Activated CD4-positive, alpha-beta T cell treated with anti-CD3 and anti-CD28 coated beads, Interleukin-2, amount 50 U/mL, for 48 hours (primary cell): ENCODE measurements at regions not wholly inside any gene's neighbourhood (a gene's known extent, or its start where the extent isn't known, plus 50 kb on each side); places are given as distances from the start of the nearest gene placed in this dataset.
A peak's percentile ranks its signal among the peaks of the same experiment; 100 is the strongest.
"Not testable (repeated sequence)": the region's sequence is repeated elsewhere in the genome, so short reads cannot be mapped to it uniquely, and the experiment has no call there.

Experiments
- DNase-seq, 2 experiments: peaks; one replicate each; pipeline ENCODE4 v3.0.0-alpha.2; 2020

DNA sequence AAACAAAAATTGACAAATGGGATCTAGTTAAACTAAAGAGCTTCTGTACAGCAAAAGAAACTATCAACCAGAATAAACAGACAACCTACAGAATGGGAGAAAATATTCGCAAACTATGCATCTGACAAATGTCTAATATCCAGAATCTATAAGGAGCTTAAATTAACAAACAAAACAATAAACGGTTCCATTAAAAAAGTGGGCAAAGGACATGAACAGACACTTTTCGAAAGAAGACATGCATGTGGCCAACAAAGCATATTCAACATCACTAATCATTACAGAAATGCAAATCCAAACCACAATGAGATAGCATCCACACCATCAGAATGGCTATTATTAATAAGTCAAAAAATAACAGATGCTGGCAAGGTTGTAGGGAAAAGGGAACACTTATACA is 50.5 kb upstream of the MED13L start:
- DNase-seq, result not testable (repeated sequence)

DNA sequence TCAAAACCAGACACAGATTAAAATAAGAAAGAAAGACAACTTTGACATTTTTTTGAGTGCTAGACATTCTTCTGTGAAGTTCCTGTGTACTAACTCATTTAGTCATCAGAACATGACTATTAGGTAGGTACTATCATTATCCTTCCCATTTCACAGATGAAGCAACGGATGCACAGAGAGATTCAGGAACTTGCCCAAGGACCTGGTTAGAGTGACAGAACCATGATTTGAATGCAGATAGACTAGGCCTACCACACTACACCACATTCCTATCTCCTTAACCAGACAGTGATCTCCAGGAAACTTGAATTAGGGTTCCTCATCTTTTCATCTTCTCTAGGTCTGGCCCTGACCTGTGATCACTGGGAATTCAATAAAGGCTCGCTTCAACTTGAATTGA is 54.4 kb upstream of the MED13L start:
- DNase-seq, result no peak

DNA sequence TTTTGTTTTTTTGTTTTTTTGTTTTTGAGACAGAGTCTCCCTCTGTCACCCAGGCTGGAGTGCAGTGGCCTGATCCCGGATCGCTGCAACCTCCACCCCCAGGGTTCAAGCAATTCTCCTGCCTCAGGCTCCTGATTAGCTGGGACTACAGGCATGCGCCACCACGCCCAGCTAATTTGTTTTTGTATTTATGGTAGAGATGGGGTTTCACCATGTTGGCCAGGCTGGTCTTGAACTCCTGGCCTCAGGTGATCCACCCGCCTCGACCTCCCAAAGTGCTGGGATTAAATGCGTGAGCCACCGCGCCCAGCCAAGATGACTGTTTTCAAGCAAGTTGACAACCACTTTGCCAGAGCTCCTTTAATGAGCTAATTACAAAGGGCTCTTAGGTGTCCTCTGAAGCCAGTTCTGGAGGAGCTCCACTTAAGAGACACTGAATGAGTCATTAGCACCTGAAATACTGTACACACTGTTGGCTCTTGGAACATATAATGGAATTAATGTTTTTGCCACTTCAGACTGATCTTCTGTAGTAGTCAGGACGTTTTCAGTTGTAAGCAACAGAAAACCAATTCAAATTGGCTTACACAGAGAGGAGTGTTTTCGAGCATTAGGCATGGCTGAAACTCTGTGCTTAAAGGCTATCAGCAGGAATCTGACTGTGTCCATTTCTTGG is 55.4 kb upstream of the MED13L start:
- DNase-seq, result no peak

DNA sequence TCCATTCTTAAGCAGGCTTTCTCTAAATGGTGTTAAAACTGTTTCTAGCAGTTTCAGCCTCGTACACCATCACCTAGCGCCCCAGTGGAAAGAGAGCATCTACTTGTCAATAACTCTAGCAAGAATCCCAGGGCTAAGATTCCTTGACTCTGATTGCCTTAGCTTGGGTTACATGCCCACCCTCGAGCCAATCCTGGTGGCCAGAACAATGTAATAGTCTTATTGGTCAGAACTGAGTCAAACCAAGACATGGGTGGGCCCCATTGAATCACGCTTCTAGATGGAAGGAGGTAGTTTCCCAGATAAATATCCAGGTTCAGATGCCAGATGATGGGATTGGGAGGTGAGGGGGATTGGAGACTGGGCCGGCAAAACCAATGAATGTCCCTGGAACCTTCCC is 55.9 kb upstream of the MED13L start:
- no peak for DNase-seq

DNA sequence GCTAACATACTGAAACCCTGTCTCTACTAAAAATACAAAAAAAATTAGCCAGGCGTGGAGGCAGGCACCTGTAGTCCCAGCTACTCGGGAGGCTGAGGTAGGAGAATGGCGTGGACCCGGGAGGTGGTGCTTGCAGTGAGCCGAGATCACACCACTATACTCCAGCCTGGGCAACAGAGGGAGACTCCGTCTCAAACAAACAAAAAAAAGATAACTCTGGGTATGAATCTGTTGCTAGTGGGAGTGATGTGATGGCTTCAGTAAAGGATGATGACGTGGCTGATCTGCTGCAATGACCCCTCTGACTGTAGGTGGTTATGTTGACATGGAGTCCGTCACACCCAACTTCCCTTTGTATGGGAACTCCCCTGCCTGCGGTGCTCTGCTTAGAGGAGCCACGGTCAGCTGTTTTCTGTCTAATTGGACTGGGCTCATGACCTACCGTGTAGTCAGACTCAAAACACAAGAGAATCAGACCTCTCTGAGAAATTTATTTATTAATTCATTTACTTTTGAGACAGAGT is 59.1 kb upstream of the MED13L start:
- DNase-seq, result peak; percentile 13 to 28

DNA sequence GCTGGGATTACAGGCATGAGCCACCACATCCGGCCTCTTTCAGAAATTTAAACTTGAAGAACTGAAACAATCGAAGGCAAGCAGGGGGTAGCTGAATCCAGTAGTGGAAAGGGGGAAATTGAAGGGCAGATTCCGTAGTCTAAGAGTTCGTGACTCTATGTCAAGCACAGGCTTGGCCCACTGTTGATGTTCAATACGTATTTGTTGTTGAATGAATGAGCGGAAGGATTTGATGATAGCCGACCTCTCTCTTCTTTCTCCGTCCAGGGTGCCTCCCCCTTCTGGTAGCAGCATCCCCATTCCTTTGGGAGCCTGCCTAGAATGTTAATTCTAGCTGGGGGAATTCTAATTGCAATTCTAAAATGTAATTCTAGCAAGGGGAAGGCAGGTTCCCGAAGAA is 59.8 kb upstream of the MED13L start:
- DNase-seq, result no peak

DNA sequence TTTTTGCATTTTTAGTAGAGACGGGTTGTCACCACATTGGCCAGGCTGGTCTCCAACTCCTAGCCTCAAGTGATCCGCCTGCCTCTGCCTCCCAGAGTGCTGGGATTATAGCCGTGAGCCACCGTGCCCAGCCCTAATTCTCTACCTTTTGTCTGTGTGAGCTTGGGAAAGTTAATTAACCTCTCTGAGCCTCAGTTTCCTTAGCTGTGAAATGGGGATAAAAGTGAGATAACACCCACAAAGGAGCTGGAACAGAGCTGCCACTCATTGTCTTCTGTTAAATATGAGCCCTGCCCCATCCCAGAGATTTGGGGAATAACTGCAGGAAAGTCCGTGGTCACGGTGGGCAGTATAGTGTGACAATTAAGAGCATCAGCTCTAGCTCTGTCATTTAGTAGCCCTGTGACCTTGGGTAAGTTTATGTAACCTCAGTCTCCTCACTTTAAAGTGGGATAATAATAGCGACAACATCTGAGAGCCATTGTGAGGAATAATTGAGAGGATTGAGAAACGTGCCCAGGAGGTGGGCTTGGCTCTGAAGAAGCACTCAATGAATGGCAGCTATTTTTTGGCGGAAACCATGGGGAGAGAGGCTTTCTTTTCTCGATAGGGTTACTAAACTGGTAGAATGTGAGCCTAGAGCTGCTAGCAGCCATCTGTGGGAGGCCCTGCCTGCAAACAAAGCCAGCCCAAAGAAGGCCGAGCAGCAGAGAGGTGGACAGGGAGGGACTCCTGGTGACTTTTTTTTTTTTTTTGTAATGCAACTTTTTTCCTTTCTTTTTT is 60.8 kb upstream of the MED13L start:
- DNase-seq, result no peak

DNA sequence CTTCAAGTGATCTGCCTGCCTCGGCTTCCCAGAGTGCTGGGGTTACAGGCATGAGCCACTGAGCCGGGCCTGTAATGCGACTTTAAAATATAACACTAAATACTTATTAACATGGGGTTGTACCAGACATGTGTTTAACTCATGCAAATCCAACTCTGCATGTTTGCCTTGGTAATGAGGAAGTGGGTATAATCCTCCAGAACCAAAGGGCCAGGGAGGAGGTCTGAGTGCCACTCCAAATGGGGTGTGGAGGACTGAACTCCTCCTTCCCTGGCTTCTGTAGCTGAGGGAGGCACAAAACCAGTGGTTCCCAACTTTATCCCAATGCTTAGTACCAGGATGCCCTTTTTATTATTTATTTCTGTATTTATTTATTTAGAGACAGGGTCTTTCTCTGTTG is 61.6 kb upstream of the MED13L start:
- DNase-seq, result no peak

DNA sequence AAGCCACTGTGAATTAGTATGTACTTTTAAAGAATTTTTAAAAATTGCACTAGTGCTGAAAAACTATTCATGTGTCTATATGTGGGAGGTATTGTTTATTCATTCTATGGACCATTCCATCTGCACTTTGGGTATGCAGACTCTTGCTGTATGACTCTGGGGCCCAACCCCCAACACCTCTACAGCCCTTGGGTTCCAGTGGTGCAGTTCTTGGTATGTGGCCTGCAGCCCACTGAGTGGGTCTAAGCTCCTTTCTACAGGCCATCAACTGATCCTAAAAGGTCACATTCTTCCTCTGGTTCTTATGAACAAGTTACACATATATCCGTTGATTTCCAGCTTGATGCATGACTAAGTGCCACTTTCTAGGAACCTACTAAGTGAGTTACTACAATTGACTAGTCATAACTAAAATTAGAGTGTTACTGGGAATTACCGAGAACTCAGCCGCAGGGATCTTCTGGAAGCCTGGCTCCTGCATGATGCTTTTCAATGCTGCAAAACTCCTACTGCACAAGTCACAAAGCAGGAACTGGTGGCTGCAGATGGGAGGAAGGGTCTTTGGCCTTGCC is 62.4 kb upstream of the MED13L start:
- DNase-seq, result no peak

DNA sequence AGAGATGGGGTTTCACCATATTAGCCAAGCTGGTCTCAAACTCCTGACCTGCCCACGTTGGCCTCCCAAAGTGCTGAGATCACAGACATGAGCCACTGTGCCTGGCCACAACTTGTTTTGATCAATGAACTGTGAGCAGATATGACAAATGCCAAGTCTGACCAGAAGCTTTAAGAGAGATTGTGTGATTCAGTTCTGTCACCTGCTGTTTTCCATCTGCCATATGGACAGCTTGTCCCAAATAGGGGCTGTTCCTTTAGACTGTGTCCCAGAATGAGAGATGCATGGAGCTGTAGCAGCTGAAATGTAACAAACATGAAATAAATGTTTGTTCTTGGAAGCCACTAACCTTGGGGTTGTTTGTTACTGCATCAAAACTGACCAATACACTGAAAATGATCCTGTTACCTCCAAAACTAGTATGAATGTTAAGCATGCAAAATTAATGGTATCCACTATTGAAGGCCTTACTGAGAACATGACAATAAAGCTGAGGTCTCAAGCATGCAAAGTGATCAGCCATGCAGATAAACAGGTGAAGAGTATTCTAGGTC is 65.9 kb upstream of the MED13L start:
- DNase-seq, result no peak

DNA sequence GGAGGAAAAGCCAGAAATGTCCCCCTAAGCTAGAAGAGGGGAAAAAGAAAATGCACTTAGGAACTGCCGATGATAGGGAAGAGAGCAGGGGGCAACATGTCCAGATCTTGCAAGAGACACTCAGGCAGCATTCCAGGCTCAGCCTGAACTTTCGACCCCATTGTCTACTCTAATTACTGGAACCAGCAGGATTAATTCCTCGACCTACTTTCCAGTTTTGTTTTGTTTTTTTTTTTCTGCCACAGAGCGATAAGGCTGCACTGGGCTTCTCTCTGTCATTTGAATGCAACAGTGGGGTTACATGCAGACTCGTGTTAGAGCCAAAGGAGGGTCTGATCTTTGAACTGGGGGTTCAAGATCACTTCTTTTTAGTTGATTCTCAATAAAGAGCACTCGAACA is 68.7 kb upstream of the MED13L start:
- no peak for DNase-seq

DNA sequence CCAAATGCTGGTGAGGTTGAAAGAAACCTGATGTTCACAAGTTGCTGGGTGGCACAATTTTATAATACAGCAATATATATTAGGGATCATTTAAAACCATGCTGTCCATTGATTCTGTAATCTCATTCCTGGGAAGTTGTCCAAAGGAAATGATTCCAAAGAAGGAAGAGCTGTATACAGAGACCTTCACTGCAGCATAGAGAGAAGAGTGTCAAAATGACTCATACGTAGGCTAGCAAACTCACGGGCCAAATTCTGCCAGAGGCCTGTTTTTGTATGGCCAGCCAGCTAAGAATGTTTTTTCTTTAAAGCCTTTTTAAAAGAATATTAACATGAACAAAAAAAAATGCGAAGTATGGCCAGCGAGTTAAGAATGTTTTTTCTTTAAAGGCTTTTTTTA is 69.2 kb upstream of the MED13L start:
- no peak for DNase-seq

DNA sequence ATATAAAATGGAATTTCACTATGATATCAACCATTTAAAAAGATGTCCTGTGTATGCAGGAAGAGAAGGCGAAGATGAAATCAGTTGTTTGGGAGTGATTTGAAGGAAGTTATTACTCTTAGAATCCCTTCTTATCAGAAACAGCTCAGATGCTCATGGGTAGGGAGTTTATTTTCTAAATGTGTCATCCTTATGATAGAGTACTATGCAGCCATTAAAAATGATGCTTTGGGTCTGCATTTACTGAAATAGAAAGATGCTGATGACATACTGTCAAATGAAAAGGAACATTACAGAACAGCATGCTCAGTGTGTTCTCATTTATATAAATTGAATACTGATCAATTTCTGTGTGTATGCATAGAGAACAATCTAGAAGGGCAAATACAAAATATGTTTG is 69.8 kb upstream of the MED13L start:
- no peak for DNase-seq

DNA sequence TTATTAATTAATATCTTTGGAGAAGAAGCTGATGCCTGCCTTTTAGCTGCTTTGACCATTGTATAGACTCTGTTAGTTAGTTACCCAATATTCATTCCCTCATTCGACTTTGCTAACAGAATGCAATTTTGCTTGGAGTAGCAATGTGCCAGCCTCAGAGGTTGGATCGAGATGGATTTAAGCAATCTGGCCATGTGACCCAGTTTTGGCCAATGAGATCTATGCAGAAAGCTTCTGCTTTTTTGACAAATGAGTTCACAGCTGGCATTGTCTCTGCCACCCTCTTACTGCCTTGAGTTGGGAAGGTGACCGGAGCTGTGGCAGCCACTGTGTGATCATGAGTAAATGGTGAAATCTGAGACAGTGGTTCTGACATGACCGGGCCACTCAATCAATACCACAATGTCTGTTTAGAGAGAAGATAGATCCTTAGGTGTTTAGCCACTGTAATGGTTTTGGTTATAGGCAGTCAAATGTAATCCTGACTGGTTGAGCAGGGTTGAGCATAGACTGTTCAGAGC is 74.9 kb upstream of the MED13L start:
- DNase-seq, result no peak

DNA sequence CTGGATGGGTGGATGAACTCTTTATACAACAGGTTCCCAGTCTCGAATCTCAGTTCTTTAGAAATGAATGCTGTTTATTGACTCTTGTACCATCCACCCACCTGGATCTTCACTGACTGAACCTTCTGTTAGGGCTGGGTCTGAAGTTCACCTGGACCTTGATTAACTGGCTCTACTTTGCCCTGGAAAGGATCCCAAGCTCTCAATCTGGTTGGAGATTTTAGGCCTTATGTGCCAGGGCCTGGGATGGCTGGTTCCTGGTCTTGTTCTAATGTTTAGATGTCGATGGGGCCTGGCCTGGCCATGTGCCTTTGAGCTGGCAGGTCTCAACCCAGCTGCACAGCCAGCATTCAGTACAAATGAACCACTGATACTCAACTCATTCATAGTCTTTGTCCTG is 76.5 kb upstream of the MED13L start:
- no peak for DNase-seq

DNA sequence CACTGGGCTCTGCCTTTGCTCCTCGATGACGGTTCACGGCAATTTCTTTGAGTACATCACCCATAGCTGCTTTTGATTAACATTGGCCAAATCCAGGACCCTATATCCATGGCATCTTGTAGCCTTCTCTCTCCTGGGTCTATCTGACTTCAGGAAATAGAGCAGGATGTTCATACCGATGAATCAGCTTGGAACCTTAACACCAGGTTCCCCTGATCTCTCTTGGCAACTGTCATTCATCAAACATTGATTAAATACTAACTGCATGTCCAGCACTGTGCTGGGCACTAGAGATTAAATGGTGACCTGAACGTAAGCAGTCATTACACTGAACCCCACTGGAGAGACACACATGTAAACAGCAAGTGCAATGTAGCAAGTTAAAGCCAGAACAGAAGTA is 77.0 kb upstream of the MED13L start:
- DNase-seq, result no peak

DNA sequence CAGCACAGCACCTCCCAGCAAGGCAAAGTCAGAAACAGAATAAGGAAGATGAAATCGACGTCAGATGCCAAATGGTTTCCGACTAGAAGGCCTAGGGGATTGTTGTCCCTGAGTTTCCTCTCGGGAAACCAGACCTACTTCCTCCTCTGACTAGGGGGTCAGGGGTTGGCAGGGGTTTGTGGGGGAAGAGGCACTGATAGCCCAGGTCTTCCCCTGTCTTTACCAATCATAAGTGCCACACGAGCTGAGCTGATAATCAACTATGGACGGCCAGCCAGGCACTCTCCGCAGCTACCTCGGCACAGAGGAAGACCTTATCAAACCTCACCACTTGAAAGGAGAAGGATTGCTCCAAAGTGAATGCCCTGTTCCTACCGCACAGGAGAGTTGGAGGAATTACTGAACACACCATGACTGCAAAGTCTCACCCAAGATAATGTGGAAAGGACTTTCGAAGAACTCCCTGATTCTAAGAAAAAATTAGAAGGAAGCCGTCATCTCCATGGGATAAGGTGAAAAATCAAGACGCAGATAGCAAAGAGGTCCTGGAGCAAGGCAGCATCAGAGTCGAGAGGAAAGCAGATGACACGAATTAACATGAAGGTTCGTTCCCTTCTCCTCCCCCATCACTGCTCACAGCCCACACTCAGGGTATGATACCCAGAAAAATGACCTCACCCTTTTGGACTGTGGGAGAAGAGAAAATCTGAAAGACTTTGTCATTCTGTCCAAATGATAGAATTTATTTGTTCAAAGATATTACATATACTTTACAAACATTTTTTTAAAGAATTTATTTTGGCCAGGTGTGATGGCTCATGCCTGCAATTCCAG is 77.7 kb upstream of the MED13L start:
- DNase-seq, result no peak

DNA sequence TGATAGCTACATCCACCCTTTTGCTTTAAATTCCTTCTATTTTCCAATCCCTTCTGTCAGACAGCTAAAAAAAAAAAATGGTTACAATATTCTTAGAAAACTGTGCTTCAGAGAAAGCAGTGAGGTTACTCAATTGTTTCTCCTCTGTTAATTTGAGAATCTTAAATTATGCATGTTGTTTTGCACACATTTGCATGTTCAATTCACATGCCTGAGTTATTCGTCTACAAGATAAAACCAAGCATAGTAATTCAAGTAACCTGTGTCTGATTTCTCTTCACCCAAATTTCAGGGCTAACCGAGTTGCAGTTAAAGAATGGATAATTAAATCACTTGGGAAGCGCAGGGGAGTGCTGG is 81.0 kb upstream of the MED13L start:
- no peak for DNase-seq

DNA sequence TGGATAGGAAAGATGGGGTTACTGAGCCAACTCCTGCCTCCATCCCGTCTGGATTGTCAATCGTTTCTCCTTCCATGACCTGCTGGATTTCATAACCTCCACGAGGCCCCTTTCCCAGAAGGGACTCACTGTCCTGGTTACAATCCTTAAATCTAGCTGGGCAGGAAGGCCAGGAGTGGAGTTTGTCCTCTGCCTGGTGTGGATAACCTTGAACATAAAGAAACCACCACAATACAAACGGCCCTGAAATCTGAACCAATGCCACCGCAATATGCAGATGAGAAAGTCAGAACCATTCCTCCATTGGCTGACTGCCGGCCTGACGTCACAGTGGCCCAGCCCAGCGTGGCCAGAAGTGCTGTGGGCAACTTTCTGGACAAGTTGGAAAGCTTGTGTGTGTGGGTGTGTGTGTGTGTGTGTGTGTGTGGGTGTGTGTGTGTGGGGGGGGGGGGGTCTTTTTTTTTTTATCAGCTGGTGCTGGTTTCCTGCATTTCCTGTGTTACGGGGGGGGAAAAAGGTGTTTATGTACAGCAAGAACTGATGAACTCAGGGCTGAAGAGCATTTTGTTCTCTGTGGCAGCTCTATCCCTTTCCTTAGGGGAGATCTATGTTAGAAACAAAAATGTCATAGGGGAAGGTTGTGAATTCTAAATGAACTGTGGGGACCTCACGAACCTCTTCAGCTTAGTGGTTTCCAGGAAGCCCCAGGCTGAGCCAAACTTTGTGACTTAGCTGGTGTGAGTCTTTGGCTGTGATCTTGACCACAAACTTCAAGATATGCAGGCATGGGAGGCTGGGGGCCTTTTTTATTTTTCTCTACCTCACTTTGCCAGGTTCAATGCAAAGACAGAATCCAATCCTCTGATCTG is 81.6 kb upstream of the MED13L start:
- peak; percentile 61 to 68 for DNase-seq

DNA sequence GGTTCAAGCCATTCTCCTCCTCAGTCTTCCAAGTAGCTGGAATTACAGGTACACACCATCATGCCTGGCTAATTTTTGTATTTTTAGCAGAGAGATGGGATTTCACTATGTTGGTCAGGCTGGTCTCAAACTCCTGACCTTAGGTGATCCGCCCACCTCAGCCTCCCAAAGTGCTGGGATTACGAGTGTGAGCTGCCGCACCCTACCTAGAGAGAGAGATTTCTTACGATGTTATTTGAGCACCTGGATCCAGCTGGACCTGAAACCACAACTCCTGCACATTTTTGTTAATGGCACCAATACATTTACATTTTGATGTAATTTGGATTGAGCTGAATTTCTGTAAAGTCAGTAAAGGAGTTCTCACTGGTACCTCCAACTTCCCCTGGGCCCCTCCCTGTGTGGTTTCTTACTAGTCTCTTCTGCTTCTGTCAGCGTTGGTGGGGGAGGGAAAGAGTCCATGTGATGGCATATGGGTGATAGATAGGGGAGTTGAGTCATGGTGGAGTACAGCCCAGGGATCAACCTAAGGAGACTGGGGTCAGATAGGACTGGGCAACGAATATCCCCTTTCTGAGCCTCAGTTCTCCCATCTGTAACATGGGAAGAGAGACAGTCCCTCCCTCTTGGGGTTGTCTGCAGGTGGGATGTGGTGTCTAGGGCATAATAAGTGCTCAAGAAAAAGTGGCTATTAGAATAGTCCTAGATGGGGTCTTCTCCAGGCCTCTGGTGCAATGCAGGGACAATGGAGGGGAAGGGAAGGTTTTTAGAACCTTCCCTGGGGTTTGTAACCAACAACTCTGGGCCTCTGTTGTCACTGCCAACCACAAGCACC is 83.3 kb upstream of the MED13L start:
- DNase-seq, result peak in 1 of 2 experiments; percentile 23
